ENCODE measurements at regions not wholly inside any gene's neighbourhood (a gene's known extent, or its start where the extent isn't known, plus 50 kb on each side); places are given as distances from the start of the nearest gene placed in this dataset.
"Not testable (repeated sequence)": the region's sequence is repeated elsewhere in the genome, so short reads cannot be mapped to it uniquely, and the experiment has no call there.

DNA sequence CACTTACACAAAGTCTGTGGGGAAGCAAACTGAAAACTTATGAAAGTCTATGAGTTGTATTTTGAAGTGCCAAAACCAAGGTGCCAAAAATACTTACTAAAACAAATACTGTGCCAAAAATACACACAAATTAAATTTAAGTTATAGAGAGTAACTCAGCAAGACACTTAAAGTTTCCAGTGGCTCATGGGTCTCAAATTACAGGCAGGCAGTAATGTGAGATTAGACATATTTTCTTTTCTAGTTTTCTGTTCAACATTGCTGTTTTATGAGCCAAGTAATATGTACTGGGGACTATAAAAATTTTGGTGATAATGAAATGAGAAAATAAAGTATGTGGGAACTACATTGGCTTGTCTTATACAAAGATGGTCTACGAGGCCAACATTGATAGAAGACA lies 172.2 kb upstream of the SNX2 start:
- no peak for DNase-seq

- no peak for DNase-seq
Observed at GRCh38 chr5:122605236-122605635, 169.6 kb upstream of the SNX2 start.

DNA sequence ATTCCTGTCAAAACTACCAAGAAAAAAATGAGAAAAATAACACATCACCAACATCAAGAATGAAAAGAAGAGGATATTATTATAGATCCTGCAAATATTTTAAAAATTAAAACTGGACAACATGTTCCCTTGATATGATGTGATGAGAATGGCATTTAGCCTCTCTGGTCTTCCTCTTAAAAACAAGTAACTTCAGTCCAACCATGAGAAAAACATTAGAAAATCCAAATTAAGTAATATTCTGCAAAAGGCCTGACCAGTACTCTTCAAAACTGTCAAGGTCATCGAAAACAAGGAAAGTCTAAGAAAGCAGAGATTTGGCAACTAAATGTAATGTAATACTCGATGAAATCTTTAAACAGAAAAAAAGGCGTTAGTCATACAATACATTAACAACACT lies 167.1 kb upstream of the SNX2 start:
- DNase-seq, result no peak

- no peak for DNase-seq
Observed at GRCh38 chr5:122608222-122608621, 166.7 kb upstream of the SNX2 start.

DNA sequence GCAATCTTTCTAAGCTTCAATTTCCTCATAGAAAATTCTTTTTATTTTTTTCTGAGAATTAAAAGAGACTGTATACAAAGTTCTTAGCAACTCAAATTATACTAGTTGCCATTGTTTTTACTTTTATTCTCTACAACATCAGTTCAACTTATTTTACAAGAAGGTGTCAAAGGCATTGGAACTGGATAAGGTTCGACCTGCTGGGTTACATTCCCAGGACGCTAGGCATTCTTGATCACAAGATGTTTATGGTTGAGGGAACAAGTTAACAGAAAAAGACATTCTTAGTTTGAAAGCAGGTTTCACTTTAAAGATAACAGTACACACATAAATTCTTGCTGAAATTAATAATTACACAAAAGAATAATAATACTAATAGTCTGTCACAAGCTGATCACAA lies 163.5 kb upstream of the SNX2 start:
- DNase-seq, result no peak

- no peak for DNase-seq
Observed at GRCh38 chr5:122612901-122613300, 162.0 kb upstream of the SNX2 start.

DNA sequence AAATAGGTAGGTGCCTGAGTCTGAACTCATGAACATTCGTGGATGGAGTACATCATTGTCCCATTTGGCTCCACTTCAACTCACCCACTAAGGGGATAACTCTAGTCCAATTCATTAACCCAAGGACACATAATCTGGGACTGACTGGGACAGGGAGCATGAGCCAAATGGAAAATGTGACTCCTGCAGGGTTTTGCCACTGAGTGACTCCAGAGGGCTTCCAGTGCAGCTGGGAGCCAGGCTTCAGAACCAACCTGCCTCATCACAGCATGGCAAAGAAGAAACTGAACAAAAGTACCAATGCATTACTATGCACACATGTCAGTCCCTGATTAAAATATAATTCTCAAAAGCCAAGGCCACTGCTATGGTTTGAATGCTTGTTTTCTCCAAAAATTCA lies 159.7 kb upstream of the SNX2 start:
- no peak for DNase-seq

DNA sequence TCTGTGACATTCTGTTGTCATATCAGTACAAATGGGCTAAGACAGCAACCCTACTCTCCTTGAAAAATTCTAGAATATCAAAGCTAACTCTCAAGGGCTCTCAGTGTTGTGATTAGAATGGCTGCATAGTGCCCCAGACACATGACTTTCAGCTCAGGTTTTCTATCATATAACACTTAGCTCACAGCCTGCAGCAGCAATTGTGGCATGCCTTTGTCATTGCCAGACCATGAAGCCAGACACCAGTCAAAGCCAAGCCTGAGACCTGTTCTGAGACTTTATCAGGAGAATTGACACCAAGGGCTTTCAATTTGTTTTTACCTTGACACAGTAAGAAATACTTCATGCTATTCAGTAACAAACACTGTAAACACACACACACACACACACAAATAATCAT lies 159.0 kb upstream of the SNX2 start:
- no peak for DNase-seq

- not testable (repeated sequence) for DNase-seq
Observed at GRCh38 chr5:122618046-122618445, 156.8 kb upstream of the SNX2 start.

- not testable (repeated sequence) for DNase-seq
Observed at GRCh38 chr5:122620768-122621167, 154.1 kb upstream of the SNX2 start.

- DNase-seq, result not testable (repeated sequence)
Observed at GRCh38 chr5:122628714-122629113, 146.2 kb upstream of the SNX2 start.

- DNase-seq, result no peak
Observed at GRCh38 chr5:122629121-122629677, 145.7 kb upstream of the SNX2 start.

DNA sequence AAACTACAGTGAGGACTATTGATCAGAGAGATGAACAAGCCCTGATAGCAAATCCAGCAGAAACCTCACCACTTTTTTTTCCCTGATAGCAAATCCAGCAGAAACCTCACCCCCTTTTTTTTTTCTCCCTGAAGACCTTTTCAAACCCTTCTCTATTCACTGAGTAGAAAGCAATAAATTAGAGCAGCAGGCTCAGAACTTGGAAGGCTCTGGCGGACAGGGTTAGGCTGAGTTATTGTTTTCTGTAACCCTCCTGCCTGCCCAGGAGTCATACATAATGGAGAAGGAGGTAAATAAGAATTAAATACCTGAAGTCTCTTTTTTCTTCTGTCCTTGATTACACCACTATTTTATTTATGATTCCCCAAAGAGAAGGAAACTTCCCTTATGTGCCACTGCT lies 136.3 kb upstream of the SNX2 start:
- DNase-seq, result no peak

GRCh38 chr5:122639033-122639432 lies 135.8 kb upstream of the SNX2 start:
- no peak for DNase-seq

GRCh38 chr5:122639864-122640263 lies 135.0 kb upstream of the SNX2 start:
- no peak for DNase-seq

DNA sequence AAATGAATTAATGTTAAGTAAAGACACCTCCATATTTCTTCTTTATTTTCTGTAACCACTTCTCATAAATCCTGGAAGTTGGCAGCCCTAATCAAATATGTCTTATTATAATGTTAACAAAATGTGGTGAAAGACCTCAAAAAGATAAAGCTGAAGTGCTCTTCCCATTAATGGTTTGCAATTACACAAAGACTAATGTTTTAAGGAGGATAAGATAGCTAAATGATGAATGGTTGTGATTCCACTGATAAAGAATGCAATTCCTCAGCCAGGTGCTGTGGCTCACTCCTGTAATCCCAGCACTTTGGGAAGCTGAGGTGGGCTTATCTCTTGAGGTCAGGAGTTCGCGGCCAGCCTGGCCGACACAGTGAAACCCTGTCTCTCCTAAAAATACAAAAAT lies 125.8 kb upstream of the SNX2 start:
- DNase-seq, result no peak

DNA sequence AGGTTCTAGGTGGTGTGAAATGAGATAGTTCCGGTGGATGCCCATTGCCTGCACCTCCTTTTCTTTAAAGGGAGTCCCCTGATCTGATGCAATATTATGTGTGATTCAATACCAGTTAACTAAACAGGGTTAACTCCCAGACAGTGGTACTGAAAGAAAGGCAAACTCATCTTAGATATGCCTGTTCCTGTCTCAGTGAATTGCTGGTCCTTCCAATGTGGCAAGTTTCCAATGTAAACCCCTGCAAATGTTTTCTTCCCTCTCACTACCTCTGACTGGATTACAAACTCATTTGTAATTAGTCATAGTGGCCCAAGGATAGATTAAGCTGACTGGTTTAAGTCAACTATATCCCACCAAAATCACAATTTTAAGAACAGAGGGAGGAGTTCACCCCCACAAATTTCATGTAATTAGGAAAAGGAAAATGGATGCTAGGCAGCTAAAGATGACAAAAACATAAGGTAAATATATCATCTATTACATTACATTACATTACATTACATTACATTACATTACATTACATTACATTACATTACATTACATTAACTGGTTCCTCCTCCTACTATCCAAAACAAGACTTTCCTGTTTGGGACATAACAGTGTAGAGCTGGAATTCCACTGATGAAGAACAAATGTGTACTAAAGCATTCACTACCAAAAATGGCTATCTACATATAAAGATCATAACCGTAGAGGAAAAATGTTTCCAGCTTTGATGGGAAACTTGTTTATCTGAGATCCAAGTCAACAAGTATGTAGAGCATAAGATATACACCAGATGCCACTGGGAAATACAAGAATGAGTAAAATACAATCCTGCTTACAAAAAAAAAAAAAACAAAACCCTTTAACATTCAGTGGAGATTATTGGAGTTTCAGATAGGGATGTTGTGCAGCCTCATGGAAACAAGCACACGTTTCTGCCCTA lies 121.5 kb upstream of the SNX2 start:
- DNase-seq, result no peak

DNA sequence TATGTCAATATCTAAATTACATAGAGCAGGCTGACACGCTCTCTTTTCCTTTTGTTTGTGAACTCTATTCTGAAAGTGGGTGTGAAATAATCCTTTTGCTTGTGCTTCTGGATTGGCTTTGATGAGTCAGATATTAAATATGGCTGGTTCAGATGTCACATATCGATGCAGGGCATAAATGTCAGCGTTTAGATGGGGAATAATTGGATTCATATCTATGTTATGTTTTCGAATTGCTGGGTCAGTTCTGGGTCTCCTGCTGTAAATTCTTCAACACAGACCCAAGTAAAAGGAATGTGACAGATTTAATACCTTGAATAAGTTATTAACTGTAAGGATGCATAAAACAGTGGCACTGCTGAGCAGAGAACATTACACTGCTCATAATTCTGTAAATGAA lies 118.7 kb upstream of the SNX2 start:
- no peak for DNase-seq

DNA sequence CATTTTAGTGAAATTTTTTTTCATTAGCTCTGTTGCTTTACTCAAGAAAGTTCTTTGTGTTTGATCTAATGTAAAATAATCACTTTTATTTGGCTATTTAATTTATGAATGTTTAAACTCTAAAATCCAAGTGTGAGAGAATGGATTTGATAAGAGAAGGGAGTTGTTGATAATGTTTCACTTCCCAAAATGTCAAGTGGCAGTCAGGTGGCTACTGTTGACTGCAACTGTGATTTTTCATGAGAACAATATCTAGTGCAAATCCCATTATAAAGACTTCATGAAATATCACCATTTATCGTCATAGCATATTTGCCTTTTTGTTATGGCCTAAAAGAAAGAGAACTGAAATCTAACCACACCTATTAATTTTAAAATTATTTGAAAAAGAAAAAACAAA lies 118.3 kb upstream of the SNX2 start:
- no peak for DNase-seq

- no peak for DNase-seq
Observed at GRCh38 chr5:122661496-122662180, 113.2 kb upstream of the SNX2 start.

GRCh38 chr5:122665051-122665450 lies 109.8 kb upstream of the SNX2 start:
- no peak for DNase-seq

GRCh38 chr5:122668552-122668951 lies 106.3 kb upstream of the SNX2 start:
- DNase-seq, result no peak

DNA sequence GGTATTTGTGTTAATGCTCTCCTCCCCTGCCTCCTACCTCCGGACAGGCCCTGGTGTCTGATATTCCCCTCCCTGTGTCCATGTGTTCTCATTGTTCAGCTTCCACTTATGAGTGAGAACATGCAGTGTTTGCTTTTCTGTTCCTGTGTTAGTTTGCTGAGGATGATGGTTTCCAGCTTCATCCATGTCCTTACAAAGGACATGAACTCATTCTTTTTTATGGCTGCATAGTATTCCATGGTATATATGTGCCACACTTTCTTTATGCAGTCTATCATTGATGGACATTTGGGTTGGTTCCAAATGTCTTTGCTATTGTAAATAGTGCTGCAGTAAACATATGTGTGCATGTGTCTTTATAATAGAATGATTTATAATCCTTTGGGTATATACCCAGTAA lies 105.2 kb upstream of the SNX2 start:
- not testable (repeated sequence) for DNase-seq

- DNase-seq, result no peak
Observed at GRCh38 chr5:122673343-122673742, 101.5 kb upstream of the SNX2 start.
